Body of pancreas (tissue), 4 donors: ENCODE measurements at regions not wholly inside any gene's neighbourhood (a gene's known extent, or its start where the extent isn't known, plus 50 kb on each side); places are given as distances from the start of the nearest gene placed in this dataset.

Experiments used
- ATAC-seq: fragments of 150-250 bp; one replicate; pipeline ENCODE4 v1.9.1; 2016
- DNase-seq, 4 donors: peaks; one replicate each; pipeline ENCODE4 v3.0.0-alpha.2; 2019
- H3K27ac ChIP-seq, 4 donors: fragments of 200-600 bp; sonication (generic); 1 replicate in 3 of 4; 2 replicates in 1 of 4; pipeline versions ENCODE4 v1.5.1 to v1.6.1; 2016 to 2019; ENCODE audit warnings: mild to moderate bottlenecking in 1 of 4, mixed read lengths in 1 of 4, moderate library complexity in 1 of 4
- H3K27me3 ChIP-seq, 2 donors: fragments of 200-600 bp; sonication (generic); one replicate each; pipeline ENCODE4 v1.6.0; 2016; ENCODE audit warnings: mild to moderate bottlenecking in 1 of 2
- H3K36me3 ChIP-seq, 2 donors: fragments of 200-600 bp; sonication (generic); replicated peaks in 1 of 2; 2 replicates each; pipeline ENCODE4 v1.5.1; 2016; ENCODE audit warnings: low read depth in 2 of 2; ENCODE audit not compliant: insufficient read depth in 1 of 2
- H3K4me1 ChIP-seq: fragments of 200-600 bp; sonication (generic); one replicate; pipeline ENCODE4 v1.6.0; 2016
- H3K4me3 ChIP-seq, 2 donors: fragments of 200-600 bp; sonication (generic); 1 replicate in 1 of 2; 2 replicates in 1 of 2; pipeline ENCODE4 v1.5.1; 2016 to 2019
- H3K9me3 ChIP-seq, 3 donors: fragments of 200-600 bp; sonication (generic); 1 replicate in 2 of 3; 2 replicates in 1 of 3; pipeline ENCODE4 v1.5.1; 2016
- CTCF ChIP-seq, 7 experiments: fragments of 450-650 bp in 4 of 7; fragments of 200-600 bp in 3 of 7; sonication (generic) in 3 of 7; IDR thresholded peaks; one replicate each; pipeline ENCODE4 v1.5.1; 2016 to 2019; ENCODE audit warnings: antibody characterized with exemption in 7 of 7
- POLR2A ChIP-seq, 3 donors: fragments of 450-650 bp; IDR thresholded peaks; one replicate each; pipeline ENCODE4 v1.6.1; 2016; ENCODE audit warnings: antibody characterized with exemption in 3 of 3, mild to moderate bottlenecking in 2 of 3
- WGBS, 2 donors: methylation state at CpG; one replicate each; pipeline ENCODE4 v1.1.5; 2017; 5-methylcytosine and 5-hydroxymethylcytosine counted together
- intact Hi-C: fragments of 100-400 bp; cut with DNase I; formaldehyde crosslinking; loops from one replicate; pipeline ENCODE4 v1.15.1; 2023

GRCh38 chr7:124267154-124267553, 234.3 kb upstream of the TMEM229A start:
- intact Hi-C loops, result no loop called here
- no peaks in the 10 kb centered on the region for H3K36me3 ChIP-seq
- 63 to 78% methylated on average over 2 of the region's 2 CpGs for WGBS, 2 donors
- no peak for TF ChIP-seq POLR2A (IDR thresholded peaks at IDR 0.05)
- TF ChIP-seq CTCF (IDR thresholded peaks at IDR 0.05), result no peak
- DNase-seq (no peak), ATAC-seq (no peak)
- no peaks in the 10 kb centered on the region for H3K27me3 ChIP-seq
- no peak overlapping the region for H3K27ac ChIP-seq
- H3K4me1 ChIP-seq, result no peaks in the 10 kb centered on the region
- no peak overlapping the region for H3K4me3 ChIP-seq
- H3K9me3 ChIP-seq, result no peaks in the 10 kb centered on the region

GRCh38 chr7:124263232-124263827, 230.5 kb upstream of the TMEM229A start:
- TF ChIP-seq CTCF (IDR thresholded peaks at IDR 0.05) (no peak), POLR2A (IDR thresholded peaks at IDR 0.05) (no peak)
- intact Hi-C loops, result no loop called here
- Histone ChIP-seq H3K4me1 (no peaks in the 10 kb centered on the region), H3K4me3 (no peak overlapping the region), H3K9me3 (no peaks in the 10 kb centered on the region), H3K27ac (no peak overlapping the region), H3K27me3 (no peaks in the 10 kb centered on the region), H3K36me3 (no peaks in the 10 kb centered on the region)
- 58 to 66% methylated on average over 4 of the region's 4 CpGs for WGBS, 2 donors
- ATAC-seq, result peak; percentile 33
- DNase-seq, result no peak

GRCh38 chr7:124261710-124262109, 228.8 kb upstream of the TMEM229A start:
- 39 to 52% methylated on average over 2 of the region's 2 CpGs for WGBS, 2 donors
- intact Hi-C loops, result no loop called here
- DNase-seq, result no peak
- H3K9me3 ChIP-seq, result no peaks in the 10 kb centered on the region
- H3K36me3 ChIP-seq, result no peaks in the 10 kb centered on the region
- H3K27ac ChIP-seq, result no peak overlapping the region
- H3K4me1 ChIP-seq, result no peaks in the 10 kb centered on the region
- no peak for ATAC-seq
- no peak overlapping the region for H3K4me3 ChIP-seq
- no peaks in the 10 kb centered on the region for H3K27me3 ChIP-seq
- TF ChIP-seq CTCF (IDR thresholded peaks at IDR 0.05) (no peak), POLR2A (IDR thresholded peaks at IDR 0.05) (no peak)

GRCh38 chr7:124257638-124258308, 224.9 kb upstream of the TMEM229A start:
- H3K27ac ChIP-seq, result no peak overlapping the region
- H3K4me3 ChIP-seq, result no peak overlapping the region
- ATAC-seq (no peak), DNase-seq (no peak)
- intact Hi-C loops, result no loop called here
- no peaks in the 10 kb centered on the region for H3K27me3 ChIP-seq
- no peaks in the 10 kb centered on the region for H3K9me3 ChIP-seq
- WGBS, 2 donors, result 36 to 39% methylated on average over 5 of the region's 5 CpGs
- H3K4me1 ChIP-seq, result no peaks in the 10 kb centered on the region
- no peak for TF ChIP-seq CTCF (IDR thresholded peaks at IDR 0.05)
- no peak for TF ChIP-seq POLR2A (IDR thresholded peaks at IDR 0.05)
- no peaks in the 10 kb centered on the region for H3K36me3 ChIP-seq
